GM12878 (cell line): ENCODE measurements at regions not wholly inside any gene's neighbourhood (a gene's known extent, or its start where the extent isn't known, plus 50 kb on each side); places are given as distances from the start of the nearest gene placed in this dataset.
"Not testable (repeated sequence)": the region's sequence is repeated elsewhere in the genome, so short reads cannot be mapped to it uniquely, and the experiment has no call there.

Experiments used
- ATAC-seq: fragments of 200-7000 bp; cut with Tn5 transposase; 3 replicates; pipeline ENCODE4 v1.9.1; 2020; ENCODE audit warnings: mild to moderate bottlenecking, moderate library complexity
- BruUV-seq: library from RNA; stranded (reverse); fragments of 400-500 nt; replicated peaks from 2 replicates; lab custom pipeline; 2021; lab: Mats Ljungman, UMichigan
- CTCF ChIA-PET: fragments of 300-600 bp; sonication (Branson Sonifier 250); formaldehyde crosslinking; extraction: SDS; loops from one replicate; lab custom pipeline; 2021; ENCODE audit warnings: inconsistent platforms; lab: Yijun Ruan, JAX
- POLR2A ChIA-PET: fragments of 350-600 bp; formaldehyde crosslinking; extraction: SDS; loops from one replicate; lab custom pipeline; 2021; ENCODE audit warnings: inconsistent platforms; lab: Charles Lee
- RAD21 ChIA-PET: fragments of 300-600 bp; sonication (Branson Sonifier 250); formaldehyde crosslinking; loops from one replicate; lab custom pipeline; 2023; ENCODE audit warnings: antibody characterized with exemption; ENCODE audit not compliant: unreplicated experiment; lab: Charles Lee
- SMC1A ChIA-PET: fragments of 300-600 bp; sonication (Branson Sonifier 250); formaldehyde crosslinking; loops from one replicate; lab custom pipeline; 2023; ENCODE audit not compliant: unreplicated experiment, uncharacterized antibody; lab: Charles Lee
- DNase-seq: peaks from one replicate; pipeline ENCODE4 v3.0.0-alpha.2; 2011; ENCODE audit warnings: low read depth, low spot score
- FAIRE-seq: peaks from 3 replicates; lab custom pipeline; 2011; peaks lifted over from hg19 to GRCh38; lab: Jason Lieb, UNC
- H2AFZ ChIP-seq: 2 replicates; pipeline ENCODE4 v1.6.0; 2011; ENCODE audit warnings: low read depth, low read length, control low read depth; ENCODE audit not compliant: control insufficient read depth
- H3K27ac ChIP-seq: 2 replicates; pipeline ENCODE4 v1.5.1; 2011; ENCODE audit warnings: control low read depth; ENCODE audit not compliant: control insufficient read depth, insufficient read depth
- H3K27me3 ChIP-seq, 2 experiments: replicated peaks in 1 of 2; 2 replicates each; pipeline versions ENCODE4 v1.6.0 to v1.6.1; 2011; ENCODE audit warnings: low read length in 1 of 2; ENCODE audit not compliant: control insufficient read depth in 2 of 2, insufficient read depth in 2 of 2
- H3K36me3 ChIP-seq, 2 experiments: 2 replicates each; pipeline ENCODE4 v1.5.1; 2011; ENCODE audit warnings: low read length in 1 of 2; ENCODE audit not compliant: control insufficient read depth in 2 of 2, insufficient read depth in 2 of 2
- H3K4me1 ChIP-seq: 2 replicates; pipeline ENCODE4 v1.6.1; 2011; ENCODE audit warnings: mild to moderate bottlenecking, low read length, moderate library complexity, mixed read lengths; ENCODE audit not compliant: control insufficient read depth, insufficient read depth
- H3K4me2 ChIP-seq: 2 replicates; pipeline ENCODE4 v1.6.0; 2011; ENCODE audit warnings: control low read depth; ENCODE audit not compliant: control insufficient read depth, insufficient read depth
- H3K4me3 ChIP-seq: fragments of 200-600 bp; sonication (generic); 2 replicates; pipeline ENCODE4 v1.5.1; 2016
- H3K79me2 ChIP-seq: 2 replicates; pipeline ENCODE4 v1.6.0; 2011; ENCODE audit warnings: low read length; ENCODE audit not compliant: control insufficient read depth, insufficient read depth
- H3K9ac ChIP-seq: 2 replicates; pipeline ENCODE4 v1.8.0; 2011; ENCODE audit warnings: low read length, control low read depth, mixed read lengths; ENCODE audit not compliant: control insufficient read depth, insufficient read depth
- H3K9me3 ChIP-seq: replicated peaks from 3 replicates; pipeline ENCODE4 v1.5.1; 2011; ENCODE audit warnings: mild to moderate bottlenecking, low read length; ENCODE audit not compliant: control insufficient read depth, insufficient read depth
- H4K20me1 ChIP-seq: 2 replicates; pipeline ENCODE4 v1.6.0; 2011; ENCODE audit not compliant: control insufficient read depth, insufficient read depth
- CBX5 ChIP-seq: sonication (generic); IDR thresholded peaks from 2 replicates; pipeline ENCODE4 v1.6.1; 2016; ENCODE audit warnings: low read depth, moderate library complexity, mild to moderate bottlenecking, inconsistent platforms
- EZH2 ChIP-seq: IDR thresholded peaks from 2 replicates; pipeline ENCODE4 v1.6.1; 2012; ENCODE audit warnings: low read depth, mild to moderate bottlenecking, control low read depth, inconsistent platforms, low read length, borderline replicate concordance; ENCODE audit not compliant: control insufficient read depth
- KLF5 ChIP-seq: fragments of 450-650 bp; IDR thresholded peaks from 2 replicates; pipeline ENCODE4 v1.6.1; 2014; ENCODE audit warnings: mild to moderate bottlenecking; ENCODE audit not compliant: partially characterized antibody
- POLR2A ChIP-seq: IDR thresholded peaks from 2 replicates; pipeline ENCODE4 v1.6.1; 2011; ENCODE audit warnings: low read depth, mild to moderate bottlenecking, low read length
- RCOR1 ChIP-seq: conservative IDR thresholded peaks from 2 replicates; pipeline ENCODE4 v1.6.1; 2012; ENCODE audit warnings: low read depth, low read length, improper control_type of control experiment
- STAT3 ChIP-seq: IDR thresholded peaks from 2 replicates; pipeline ENCODE4 v1.6.1; 2011; ENCODE audit warnings: low read depth, low read length, improper control_type of control experiment
- SUZ12 ChIP-seq: fragments of 200-600 bp; sonication (generic); IDR thresholded peaks from one replicate; pipeline ENCODE4 v1.6.1; 2018; ENCODE audit warnings: antibody characterized with exemption, mild to moderate bottlenecking; ENCODE audit not compliant: unreplicated experiment
- TCF12 ChIP-seq: IDR thresholded peaks from 2 replicates; pipeline ENCODE4 v1.6.1; 2011; ENCODE audit warnings: low read depth, mild to moderate bottlenecking, low read length
- ZBTB4 ChIP-seq: fragments of 450-650 bp; formaldehyde crosslinking; IDR thresholded peaks from 2 replicates; pipeline ENCODE4 v1.4.0; 2022; ENCODE audit warnings: mild to moderate bottlenecking, moderate library complexity
- WGBS: methylation state at CpG from one replicate; pipeline ENCODE4 v1.1.6; 2016; ENCODE audit warnings: low lambda C conversion rate; ENCODE audit not compliant: insufficient replicate concordance, insufficient coverage; ENCODE audit errors: missing lambda C conversion rate; 5-methylcytosine and 5-hydroxymethylcytosine counted together
- in situ Hi-C: fragments of 300-500 bp; cut with MboI; formaldehyde crosslinking; loops from 9 replicates; pipeline ENCODE4 v1.14.3; 2018; ENCODE audit warnings: mixed read lengths
- intact Hi-C: fragments of 100-400 bp; cut with micrococcal nuclease; formaldehyde crosslinking; loops from one replicate; pipeline ENCODE4 v1.14.2; 2022; ENCODE audit not compliant: unreplicated experiment

- RAD21 ChIA-PET, H4K20me1 ChIP-seq, SMC1A ChIA-PET, DNase-seq, H3K27me3 ChIP-seq, in situ Hi-C loops, H3K9ac ChIP-seq, H3K36me3 ChIP-seq, POLR2A ChIA-PET, H2AFZ ChIP-seq, ATAC-seq, FAIRE-seq, BruUV-seq, H3K4me3 ChIP-seq, intact Hi-C loops, H3K79me2 ChIP-seq, H3K4me2 ChIP-seq, H3K4me1 ChIP-seq, H3K27ac ChIP-seq, CTCF ChIA-PET, H3K9me3 ChIP-seq: not testable (repeated sequence)
- 18% methylated on average over 9 of the region's 9 CpGs for WGBS
These were observed 256.3 kb upstream of the GULP1 start for GRCh38 chr2:188035377-188035776.

- not testable (repeated sequence) for H3K4me2 ChIP-seq
These were observed 254.9 kb upstream of the GULP1 start for GRCh38 chr2:188036786-188037185.

GRCh38 chr2:188039307-188039706 lies 252.4 kb upstream of the GULP1 start:
- no peaks in the 10 kb centered on the region for H3K4me1 ChIP-seq
- in situ Hi-C loops (no loop called here), intact Hi-C loops (no loop called here)
- H3K9me3 ChIP-seq: no peaks in the 10 kb centered on the region
- no peaks in the 10 kb centered on the region for H3K27me3 ChIP-seq
- ChIA-PET RAD21 (no interaction called here), CTCF (no interaction called here), SMC1A (no interaction called here), POLR2A (no interaction called here)
- no peak overlapping the region for H2AFZ ChIP-seq
- no peak overlapping the region for H3K9ac ChIP-seq
- no peaks in the 10 kb centered on the region for H4K20me1 ChIP-seq
- DNase-seq (no peak), FAIRE-seq (no peak), ATAC-seq (no peak)
- H3K4me3 ChIP-seq: no peak overlapping the region
- no TSS peak for BruUV-seq
- H3K79me2 ChIP-seq: no peaks in the 10 kb centered on the region
- no peak overlapping the region for H3K4me2 ChIP-seq
- H3K36me3 ChIP-seq: no peaks in the 10 kb centered on the region
- H3K27ac ChIP-seq: no peak overlapping the region
- TF ChIP-seq TCF12 (no peak), CBX5 (no peak), SUZ12 (no peak), KLF5 (no peak), ZBTB4 (CRISPR knock-in tag) (no peak), RCOR1 (no peak), POLR2A (no peak), STAT3 (no peak), EZH2 (no peak)

More at GRCh38 chr2:188036786-188037185, 254.9 kb upstream of the GULP1 start:
- H4K20me1 ChIP-seq, H3K9me3 ChIP-seq, intact Hi-C loops, H3K4me1 ChIP-seq, in situ Hi-C loops, RAD21 ChIA-PET, SMC1A ChIA-PET, H3K79me2 ChIP-seq, H3K4me3 ChIP-seq, H3K9ac ChIP-seq, FAIRE-seq, ATAC-seq, H2AFZ ChIP-seq, DNase-seq, CTCF ChIA-PET, H3K27ac ChIP-seq, BruUV-seq, H3K36me3 ChIP-seq, H3K27me3 ChIP-seq, POLR2A ChIA-PET: not testable (repeated sequence)
- 57% methylated on average over 5 of the region's 5 CpGs for WGBS
